ENCODE measurements at regions not wholly inside any gene's neighbourhood (a gene's known extent, or its start where the extent isn't known, plus 50 kb on each side); places are given as distances from the start of the nearest gene placed in this dataset.

- TF ChIP-seq POLR2A (IDR thresholded peaks at IDR 0.05; ENCODE audit: low read depth, low read length) (no peak), POLR2AphosphoS5 (IDR thresholded peaks at IDR 0.05; ENCODE audit: insufficient read depth, low read depth, low read length) (no peak), JUN (IDR thresholded peaks at IDR 0.05; ENCODE audit: borderline replicate concordance, insufficient read depth, insufficient read length, low read depth) (no peak), CTCF (IDR thresholded peaks at IDR 0.05; ENCODE audit: extremely low read depth in 1 of 2, insufficient read depth in 1 of 2, low read depth in 1 of 2, low read length in 2 of 2) (no peak)
Measured at GRCh38 chr21:28761674-28762356, 230.9 kb downstream of the LTN1 start.
